ENCODE measurements at regions not wholly inside any gene's neighbourhood (a gene's known extent, or its start where the extent isn't known, plus 50 kb on each side); places are given as distances from the start of the nearest gene placed in this dataset.

DNA sequence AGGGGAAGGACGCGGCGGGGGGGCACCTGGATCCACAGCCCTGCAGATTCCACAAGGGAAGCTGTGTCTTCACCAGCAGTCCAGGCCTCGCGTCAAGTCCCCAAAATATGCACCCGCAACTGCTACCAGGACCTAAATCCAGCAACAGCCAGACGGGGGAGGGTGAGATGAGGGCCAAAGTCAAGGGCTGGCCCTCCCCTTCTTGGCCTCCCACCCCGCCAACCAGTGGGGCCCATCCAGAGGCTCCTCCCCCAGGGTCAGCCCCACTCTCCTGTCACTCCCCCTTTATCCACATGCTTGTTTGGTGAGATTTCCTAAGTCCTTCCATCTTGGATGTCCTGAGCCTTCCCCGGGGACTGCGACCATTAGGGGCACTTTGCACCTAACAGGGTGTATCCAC, 138.7 kb downstream of the ENGASE start:
- Mint-ChIP-seq H3K4me1 (ENCODE audit: low read depth) (no peaks in the 10 kb centered on the region), H3K27me3 (peaks cover 18% of the 10 kb centered on the region), H3K4me3 (no peak overlapping the region), H3K36me3 (ENCODE audit: low read depth) (no peaks in the 10 kb centered on the region), H3K27ac (no peak overlapping the region), H3K9me3 (no peaks in the 10 kb centered on the region)
- CTCF ChIA-PET: no interaction called here
- no peak for TF ChIP-seq CTCF (IDR thresholded peaks at IDR 0.05)
- intact Hi-C loops (cut with micrococcal nuclease): no loop called here
- no peak for ATAC-seq
- DNase-seq: no peak
- POLR2A ChIA-PET: no interaction called here

DNA sequence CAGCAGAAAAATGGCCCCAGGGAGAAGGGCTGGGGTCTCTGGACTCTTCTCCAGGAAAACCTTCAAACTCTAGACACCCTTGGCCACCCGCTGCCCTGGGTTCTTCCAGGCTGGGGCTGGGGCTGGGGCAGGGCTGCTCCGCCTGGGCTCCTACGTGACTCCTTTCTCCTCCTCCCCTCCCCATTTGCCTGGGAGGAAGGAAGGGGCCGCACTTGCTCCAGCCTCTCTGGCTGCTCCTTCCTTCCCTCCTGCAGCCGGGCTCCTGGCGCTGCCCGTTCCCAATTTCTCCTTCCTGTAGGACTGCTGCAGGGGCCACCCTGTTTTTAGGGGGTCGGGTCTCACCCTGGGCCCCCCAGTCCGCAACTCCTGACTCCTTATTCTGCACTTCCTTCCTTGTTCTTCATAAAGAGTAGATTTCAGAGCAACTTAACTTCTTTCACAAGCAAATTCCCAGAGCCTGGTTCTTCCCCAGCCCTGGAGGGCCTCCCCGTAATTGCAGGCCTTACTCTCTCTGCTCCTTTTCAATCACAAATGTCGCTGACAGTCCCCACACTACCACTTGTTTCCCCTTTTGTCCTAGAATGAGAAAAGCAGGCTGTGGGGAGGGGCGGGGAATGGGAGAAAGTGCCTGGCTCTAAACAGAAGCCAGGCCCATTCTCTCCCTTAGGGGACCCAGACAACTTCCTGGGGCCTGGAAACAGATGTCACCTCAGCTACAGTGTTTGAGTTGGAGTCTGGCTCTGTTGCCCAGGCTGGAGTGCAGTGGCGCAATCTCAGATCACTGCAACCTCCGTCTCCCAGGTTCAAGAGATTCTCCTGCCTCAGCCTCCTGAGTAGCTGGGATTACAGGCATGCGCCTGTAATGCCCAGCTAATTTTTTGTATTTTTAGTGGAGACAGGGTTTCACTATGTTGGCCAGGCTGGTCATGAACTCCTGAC, 137.8 kb downstream of the ENGASE start:
- no peak for DNase-seq
- TF ChIP-seq CTCF (IDR thresholded peaks at IDR 0.05): no peak
- H3K36me3 Mint-ChIP-seq (ENCODE audit: low read depth): no peaks in the 10 kb centered on the region
- intact Hi-C loops (cut with micrococcal nuclease): no loop called here
- no peaks in the 10 kb centered on the region for H3K9me3 Mint-ChIP-seq
- no peak overlapping the region for H3K27ac Mint-ChIP-seq
- H3K27me3 Mint-ChIP-seq: peaks cover 15% of the 10 kb centered on the region
- H3K4me3 Mint-ChIP-seq: no peak overlapping the region
- H3K4me1 Mint-ChIP-seq (ENCODE audit: low read depth): no peaks in the 10 kb centered on the region
- ChIA-PET CTCF (no interaction called here), POLR2A (no interaction called here)
- no peak for ATAC-seq

- no peak for DNase-seq
- H3K27ac Mint-ChIP-seq: no peak overlapping the region
- ATAC-seq: no peak
- no peaks in the 10 kb centered on the region for H3K36me3 Mint-ChIP-seq (ENCODE audit: low read depth)
- TF ChIP-seq CTCF (IDR thresholded peaks at IDR 0.05): no peak
- H3K27me3 Mint-ChIP-seq: peaks cover 10% of the 10 kb centered on the region
- ChIA-PET POLR2A (no interaction called here), CTCF (no interaction called here)
- H3K4me3 Mint-ChIP-seq: no peak overlapping the region
- H3K9me3 Mint-ChIP-seq: no peaks in the 10 kb centered on the region
- H3K4me1 Mint-ChIP-seq (ENCODE audit: low read depth): no peaks in the 10 kb centered on the region
- intact Hi-C loops (cut with micrococcal nuclease): no loop called here
Observed at GRCh38 chr17:79211061-79211770, 136.6 kb downstream of the ENGASE start.

- Mint-ChIP-seq H3K27me3 (peaks cover 10% of the 10 kb centered on the region), H3K9me3 (no peaks in the 10 kb centered on the region)
- POLR2A ChIA-PET: no interaction called here
Observed at GRCh38 chr17:79210638-79211037, 136.0 kb downstream of the ENGASE start.

More at GRCh38 chr17:79210638-79211037, 136.0 kb downstream of the ENGASE start:
- intact Hi-C loops (cut with micrococcal nuclease): no loop called here
- DNase-seq (no peak), ATAC-seq (no peak)
- CTCF ChIA-PET: no interaction called here
- H3K27ac Mint-ChIP-seq: no peak overlapping the region
- no peaks in the 10 kb centered on the region for H3K36me3 Mint-ChIP-seq (ENCODE audit: low read depth)
- no peak overlapping the region for H3K4me3 Mint-ChIP-seq
- no peak for TF ChIP-seq CTCF (IDR thresholded peaks at IDR 0.05)
- no peaks in the 10 kb centered on the region for H3K4me1 Mint-ChIP-seq (ENCODE audit: low read depth)
